Caco-2 (cell line): ENCODE measurements at regions not wholly inside any gene's neighbourhood (a gene's known extent, or its start where the extent isn't known, plus 50 kb on each side); places are given as distances from the start of the nearest gene placed in this dataset.

Experiments used
- BruUV-seq: library from RNA; stranded (reverse); fragments of 400-500 nt; replicated peaks from 2 replicates; lab custom pipeline; 2021; lab: Mats Ljungman, UMichigan
- CTCF ChIA-PET: fragments of 300-600 bp; sonication (Branson Sonifier 250); formaldehyde crosslinking; loops from one replicate; lab custom pipeline; 2022; ENCODE audit warnings: antibody characterized with exemption; lab: Charles Lee
- POLR2A ChIA-PET: fragments of 300-600 bp; sonication (Branson Sonifier 250); formaldehyde crosslinking; loops from one replicate; lab custom pipeline; 2022; ENCODE audit warnings: antibody characterized with exemption; lab: Charles Lee
- DNase-seq, 2 experiments: peaks; one replicate each; pipeline versions ENCODE4 v3.0.0 to v3.0.0-alpha.2; 2020 to 2022
- H3K27me3 ChIP-seq: replicated peaks from 2 replicates; pipeline ENCODE4 v1.6.0; 2011; ENCODE audit warnings: low read length; ENCODE audit not compliant: control insufficient read depth, insufficient read depth
- H3K36me3 ChIP-seq: 2 replicates; pipeline ENCODE4 v1.5.1; 2011; ENCODE audit warnings: low read length; ENCODE audit not compliant: control insufficient read depth, insufficient read depth
- H3K4me1 ChIP-seq: fragments of 250-450 bp; sonication (Bioruptor Pico); 2 replicates; pipeline ENCODE4 v1.5.1; 2020; ENCODE audit warnings: mild to moderate bottlenecking
- H3K4me3 ChIP-seq: 2 replicates; pipeline ENCODE4 v1.5.1; 2011; ENCODE audit warnings: low read depth, mild to moderate bottlenecking, control low read depth, low read length
- H3K9me3 ChIP-seq: fragments of 250-450 bp; sonication (Bioruptor Pico); 2 replicates; pipeline ENCODE4 v1.5.1; 2020; ENCODE audit warnings: mild to moderate bottlenecking, moderate library complexity
- H3K27ac Mint-ChIP-seq: one replicate; pipeline ENCODE4 v1.8.0; 2022; ENCODE audit warnings: mixed read lengths; ENCODE audit not compliant: unreplicated experiment
- H3K27me3 Mint-ChIP-seq: one replicate; pipeline ENCODE4 v1.8.0; 2022; ENCODE audit warnings: mixed read lengths; ENCODE audit not compliant: insufficient read depth, unreplicated experiment
- H3K36me3 Mint-ChIP-seq: one replicate; pipeline ENCODE4 v1.8.0; 2022; ENCODE audit warnings: mild to moderate bottlenecking, mixed read lengths; ENCODE audit not compliant: insufficient read depth, unreplicated experiment
- H3K4me1 Mint-ChIP-seq: one replicate; pipeline ENCODE4 v1.8.0; 2022; ENCODE audit warnings: low read depth, mixed read lengths; ENCODE audit not compliant: unreplicated experiment
- H3K4me3 Mint-ChIP-seq: one replicate; pipeline ENCODE4 v1.8.0; 2022; ENCODE audit warnings: mild to moderate bottlenecking, moderate library complexity, mixed read lengths; ENCODE audit not compliant: unreplicated experiment
- H3K9me3 Mint-ChIP-seq: one replicate; pipeline ENCODE4 v1.8.0; 2022; ENCODE audit warnings: mixed read lengths; ENCODE audit not compliant: unreplicated experiment
- intact Hi-C: fragments of 100-400 bp; cut with micrococcal nuclease; formaldehyde crosslinking; loops from one replicate; pipeline ENCODE4 v1.10.0; 2022; ENCODE audit not compliant: unreplicated experiment
- TF ChIP-seq, protein P1 (sequence below), 2 experiments: fragments of 200-600 bp in 1 of 2; IDR thresholded peaks; 1 replicate in 1 of 2; 2 replicates in 1 of 2; pipeline versions ENCODE4 v1.5.1 to v1.8.0; 2011 to 2022; ENCODE audit warnings: antibody characterized with exemption in 1 of 2, control low read depth in 1 of 2, inconsistent platforms in 1 of 2, low read depth in 1 of 2, low read length in 1 of 2, mild to moderate bottlenecking in 1 of 2, moderate library complexity in 1 of 2; ENCODE audit not compliant: insufficient read depth in 1 of 2, severe bottlenecking in 1 of 2, unreplicated experiment in 1 of 2

DNA sequence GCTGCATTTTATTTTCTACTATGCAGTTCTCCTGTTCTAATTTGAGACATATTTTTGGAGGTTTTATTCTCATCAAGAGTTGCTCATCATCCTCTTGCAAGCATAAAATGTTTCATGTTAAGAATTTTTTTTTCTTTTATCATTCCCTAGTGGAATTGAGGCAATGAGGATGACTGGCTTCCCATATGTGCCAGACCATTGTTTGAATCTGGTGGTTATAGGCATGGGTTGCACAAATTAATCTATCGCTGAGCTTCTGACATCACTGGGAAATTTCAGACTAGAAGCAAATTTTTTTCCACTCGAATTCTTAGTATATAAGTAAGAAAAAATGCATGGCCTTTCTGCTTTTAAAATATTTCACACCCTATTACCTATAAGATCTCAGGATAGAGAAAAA lies 279.1 kb upstream of the PLSCR5 start:
- Mint-ChIP-seq H3K9me3 (no peaks in the 10 kb centered on the region), H3K27ac (no peak overlapping the region), H3K4me3 (no peak overlapping the region), H3K4me1 (no peaks in the 10 kb centered on the region), H3K27me3 (peaks cover 4% of the 10 kb centered on the region), H3K36me3 (peaks cover 5% of the 10 kb centered on the region)
- DNase-seq = no peak
- TF ChIP-seq, protein P1, sequence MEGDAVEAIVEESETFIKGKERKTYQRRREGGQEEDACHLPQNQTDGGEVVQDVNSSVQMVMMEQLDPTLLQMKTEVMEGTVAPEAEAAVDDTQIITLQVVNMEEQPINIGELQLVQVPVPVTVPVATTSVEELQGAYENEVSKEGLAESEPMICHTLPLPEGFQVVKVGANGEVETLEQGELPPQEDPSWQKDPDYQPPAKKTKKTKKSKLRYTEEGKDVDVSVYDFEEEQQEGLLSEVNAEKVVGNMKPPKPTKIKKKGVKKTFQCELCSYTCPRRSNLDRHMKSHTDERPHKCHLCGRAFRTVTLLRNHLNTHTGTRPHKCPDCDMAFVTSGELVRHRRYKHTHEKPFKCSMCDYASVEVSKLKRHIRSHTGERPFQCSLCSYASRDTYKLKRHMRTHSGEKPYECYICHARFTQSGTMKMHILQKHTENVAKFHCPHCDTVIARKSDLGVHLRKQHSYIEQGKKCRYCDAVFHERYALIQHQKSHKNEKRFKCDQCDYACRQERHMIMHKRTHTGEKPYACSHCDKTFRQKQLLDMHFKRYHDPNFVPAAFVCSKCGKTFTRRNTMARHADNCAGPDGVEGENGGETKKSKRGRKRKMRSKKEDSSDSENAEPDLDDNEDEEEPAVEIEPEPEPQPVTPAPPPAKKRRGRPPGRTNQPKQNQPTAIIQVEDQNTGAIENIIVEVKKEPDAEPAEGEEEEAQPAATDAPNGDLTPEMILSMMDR (IDR thresholded peaks at IDR 0.05; ENCODE audit: insufficient read depth in 1 of 2, low read depth in 1 of 2, low read length in 1 of 2, severe bottlenecking in 1 of 2, unreplicated experiment in 1 of 2) = no peak
- Histone ChIP-seq H3K4me1 (no peaks in the 10 kb centered on the region), H3K9me3 (no peaks in the 10 kb centered on the region), H3K36me3 (no peaks in the 10 kb centered on the region), H3K4me3 (no peak overlapping the region), H3K27me3 (no peaks in the 10 kb centered on the region)
- intact Hi-C loops = no loop called here
- no TSS peak for BruUV-seq
- CTCF ChIA-PET = no interaction called here
- POLR2A ChIA-PET = no interaction called here

DNA sequence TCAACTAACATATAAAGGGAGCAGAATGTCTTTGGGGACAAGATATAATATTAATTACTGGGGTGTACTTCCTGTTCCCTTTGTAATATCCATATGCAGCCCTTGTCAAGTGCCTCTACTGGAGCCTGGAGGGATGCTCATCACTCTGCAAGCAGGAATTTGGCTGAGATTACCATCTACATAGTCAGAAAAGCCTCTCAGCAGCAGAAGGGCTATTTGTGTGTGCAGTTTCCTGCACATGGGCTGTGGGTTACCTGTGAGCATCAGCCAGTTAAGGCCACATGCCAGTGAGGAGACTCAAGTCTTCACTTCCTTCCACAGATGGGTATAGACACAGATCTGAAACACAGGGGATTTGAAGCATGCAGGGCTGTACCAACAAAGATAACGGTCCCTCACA lies 278.1 kb upstream of the PLSCR5 start:
- Mint-ChIP-seq H3K27ac (no peak overlapping the region), H3K4me1 (no peaks in the 10 kb centered on the region), H3K9me3 (no peaks in the 10 kb centered on the region), H3K27me3 (peaks cover 4% of the 10 kb centered on the region), H3K4me3 (no peak overlapping the region), H3K36me3 (peaks cover 5% of the 10 kb centered on the region)
- Histone ChIP-seq H3K4me1 (no peaks in the 10 kb centered on the region), H3K9me3 (no peaks in the 10 kb centered on the region), H3K4me3 (no peak overlapping the region), H3K36me3 (no peaks in the 10 kb centered on the region), H3K27me3 (no peaks in the 10 kb centered on the region)
- no peak for DNase-seq
- intact Hi-C loops = no loop called here
- CTCF ChIA-PET = no interaction called here
- POLR2A ChIA-PET = no interaction called here
- TF ChIP-seq, protein P1 (IDR thresholded peaks at IDR 0.05; ENCODE audit: insufficient read depth in 1 of 2, low read depth in 1 of 2, low read length in 1 of 2, severe bottlenecking in 1 of 2, unreplicated experiment in 1 of 2) = no peak
- no TSS peak for BruUV-seq

DNA sequence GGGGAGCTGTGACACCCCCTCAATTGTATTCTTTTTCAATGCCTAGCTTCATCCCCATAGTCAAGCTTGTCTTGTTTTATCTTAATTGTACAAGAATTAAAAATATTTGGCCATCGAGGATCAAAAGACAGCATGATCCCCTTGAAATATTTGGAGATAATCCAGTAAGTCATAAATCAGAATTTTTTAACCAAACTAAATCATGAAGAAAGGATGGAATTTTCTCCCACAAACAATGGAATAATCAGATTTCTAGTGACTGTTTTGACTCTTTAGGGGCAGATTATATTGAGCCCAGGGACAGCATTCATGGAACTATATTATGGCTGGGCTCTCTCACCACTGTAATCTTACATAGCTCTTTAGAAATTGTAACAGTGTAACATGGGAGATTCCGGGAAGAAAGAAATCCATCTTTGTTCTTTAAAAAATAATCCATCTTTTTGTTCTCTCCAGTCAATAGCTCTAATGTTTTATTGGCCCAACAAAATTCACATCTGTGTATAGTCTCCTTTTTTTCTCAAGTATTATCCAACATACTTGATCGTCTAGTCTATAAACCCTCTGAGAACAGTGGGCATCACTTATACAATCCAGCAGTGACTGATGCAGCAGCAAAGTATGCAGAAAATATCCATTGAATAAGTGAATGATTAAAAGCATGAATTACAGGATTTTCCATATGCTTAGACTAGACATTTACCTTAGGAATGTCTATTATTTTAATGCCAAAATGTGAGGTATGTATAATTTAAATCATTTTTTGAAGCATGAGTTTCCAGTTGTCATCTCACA lies 277.0 kb upstream of the PLSCR5 start:
- Histone ChIP-seq H3K36me3 (no peaks in the 10 kb centered on the region), H3K9me3 (no peaks in the 10 kb centered on the region), H3K4me3 (no peak overlapping the region), H3K27me3 (no peaks in the 10 kb centered on the region), H3K4me1 (no peaks in the 10 kb centered on the region)
- H3K27ac Mint-ChIP-seq = no peak overlapping the region
- CTCF ChIA-PET = no interaction called here
- DNase-seq = no peak
- H3K36me3 Mint-ChIP-seq = peaks cover 5% of the 10 kb centered on the region
- no peaks in the 10 kb centered on the region for H3K9me3 Mint-ChIP-seq
- no peaks in the 10 kb centered on the region for H3K4me1 Mint-ChIP-seq
- peaks cover 4% of the 10 kb centered on the region for H3K27me3 Mint-ChIP-seq
- intact Hi-C loops = no loop called here
- no peak overlapping the region for H3K4me3 Mint-ChIP-seq
- TF ChIP-seq, protein P1 (IDR thresholded peaks at IDR 0.05; ENCODE audit: insufficient read depth in 1 of 2, low read depth in 1 of 2, low read length in 1 of 2, severe bottlenecking in 1 of 2, unreplicated experiment in 1 of 2) = no peak
- no TSS peak for BruUV-seq
- POLR2A ChIA-PET = no interaction called here
